HepG2 (cell line): ENCODE measurements at regions not wholly inside any gene's neighbourhood (a gene's known extent, or its start where the extent isn't known, plus 50 kb on each side); places are given as distances from the start of the nearest gene placed in this dataset.

Source experiments
- ATAC-seq: fragments of 200-7000 bp; cut with Tn5 transposase; 3 replicates; pipeline ENCODE4 v1.9.1; 2020; ENCODE audit warnings: mild to moderate bottlenecking, moderate library complexity
- BruUV-seq: library from RNA; stranded (reverse); fragments of 400-500 nt; replicated peaks from 2 replicates; lab custom pipeline; 2021; lab: Mats Ljungman, UMichigan
- CTCF ChIA-PET: fragments of 300-600 bp; formaldehyde crosslinking; extraction: SDS; loops from one replicate; lab custom pipeline; 2021; ENCODE audit warnings: low total read pairs, inconsistent platforms, low intra/inter-chr PET ratio; lab: Yijun Ruan, JAX
- POLR2A ChIA-PET: fragments of 350-600 bp; sonication (Branson Sonifier 250); formaldehyde crosslinking; loops from one replicate; lab custom pipeline; 2020; ENCODE audit warnings: antibody characterized with exemption, inconsistent platforms; lab: Yijun Ruan, JAX
- DNase-seq: peaks from one replicate; pipeline ENCODE4 v3.0.0-alpha.2; 2015; ENCODE audit warnings: low spot score
- FAIRE-seq: peaks from 3 replicates; lab custom pipeline; 2011; peaks lifted over from hg19 to GRCh38; lab: Jason Lieb, UNC
- H2AFZ ChIP-seq: one replicate; pipeline ENCODE4 v1.6.1; 2011; ENCODE audit warnings: low read length, inconsistent platforms
- H3K27ac ChIP-seq: fragments of 300-600 bp; 3 replicates; pipeline ENCODE4 v1.8.0; 2011; ENCODE audit warnings: mixed run types, mild to moderate bottlenecking, mixed read lengths, low read length, inconsistent platforms; ENCODE audit not compliant: insufficient read depth; ENCODE audit errors: extremely low read length
- H3K27me3 ChIP-seq, 2 experiments: fragments of 200-600 bp in 1 of 2; 2 replicates in 1 of 2; 3 replicates in 1 of 2; pipeline versions ENCODE4 v1.6.0 to v1.8.0; 2011; ENCODE audit warnings: low read length in 2 of 2, mild to moderate bottlenecking in 2 of 2, moderate library complexity in 2 of 2, inconsistent platforms in 1 of 2; ENCODE audit not compliant: insufficient read depth in 2 of 2, control insufficient read depth in 1 of 2
- H3K36me3 ChIP-seq, 2 experiments: fragments of 200-600 bp in 1 of 2; replicated peaks in 1 of 2; 2 replicates in 1 of 2; 3 replicates in 1 of 2; pipeline versions ENCODE4 v1.5.1 to v1.8.0; 2011; ENCODE audit warnings: low read length in 2 of 2, inconsistent platforms in 1 of 2; ENCODE audit not compliant: insufficient read depth in 2 of 2, control insufficient read depth in 1 of 2
- H3K4me1 ChIP-seq: 2 replicates; pipeline ENCODE4 v1.5.1; 2012; ENCODE audit warnings: low read length, inconsistent platforms; ENCODE audit not compliant: insufficient read depth
- H3K4me2 ChIP-seq: 2 replicates; pipeline ENCODE4 v1.6.0; 2011; ENCODE audit warnings: low read depth, low read length, inconsistent platforms
- H3K4me3 ChIP-seq, 3 experiments: fragments of 200-600 bp in 1 of 3; sonication (generic), shearing (Covaris generic) in 1 of 3; replicated peaks in 1 of 3; 2 replicates each; pipeline ENCODE4 v1.5.1; 2011 to 2016; ENCODE audit warnings: low read length in 3 of 3, inconsistent platforms in 2 of 3, low read depth in 2 of 3, mild to moderate bottlenecking in 2 of 3, control low read depth in 1 of 3, mixed read lengths in 1 of 3; ENCODE audit not compliant: insufficient read depth in 1 of 3
- H3K79me2 ChIP-seq: one replicate; pipeline ENCODE4 v1.6.1; 2011; ENCODE audit warnings: low read length, inconsistent platforms; ENCODE audit not compliant: insufficient read depth
- H3K9ac ChIP-seq: 2 replicates; pipeline ENCODE4 v1.6.0; 2011; ENCODE audit warnings: mild to moderate bottlenecking, low read depth, low read length, inconsistent platforms; ENCODE audit not compliant: insufficient read depth
- H3K9me3 ChIP-seq: 2 replicates; pipeline ENCODE4 v1.5.1; 2012; ENCODE audit warnings: mild to moderate bottlenecking, low read length
- H4K20me1 ChIP-seq: 2 replicates; pipeline ENCODE4 v1.6.0; 2011; ENCODE audit warnings: inconsistent platforms, mild to moderate bottlenecking, low read length, moderate library complexity; ENCODE audit not compliant: insufficient read depth
- ETV5 ChIP-seq: IDR thresholded peaks from 2 replicates; pipeline ENCODE4 v1.6.1; 2018; ENCODE audit warnings: missing biosample characterization, missing genetic modification reagents, inconsistent platforms, borderline replicate concordance
- HDAC2 ChIP-seq: sonication (generic); formaldehyde crosslinking; IDR thresholded peaks from 2 replicates; pipeline ENCODE4 v1.4.0; 2020; ENCODE audit warnings: missing genetic modification reagents
- MTF1 ChIP-seq: sonication (generic); formaldehyde crosslinking; IDR thresholded peaks from 2 replicates; pipeline ENCODE4 v1.5.0; 2020; ENCODE audit warnings: missing genetic modification reagents
- PAWR ChIP-seq: sonication (generic); formaldehyde crosslinking; IDR thresholded peaks from 2 replicates; pipeline ENCODE4 v1.4.0; 2020; ENCODE audit warnings: missing genetic modification reagents, mild to moderate bottlenecking, borderline replicate concordance
- RBM22 ChIP-seq: fragments of 200-400 bp; formaldehyde crosslinking; optimal IDR thresholded peaks from 2 replicates; pipeline ENCODE3; 2017; ENCODE audit warnings: mild to moderate bottlenecking, low read length, moderate library complexity
- SP140L ChIP-seq: sonication (generic); formaldehyde crosslinking; IDR thresholded peaks from 2 replicates; pipeline ENCODE4 v1.4.0; 2020; ENCODE audit warnings: missing genetic modification reagents, borderline replicate concordance
- ZNF230 ChIP-seq: sonication (generic); formaldehyde crosslinking; IDR thresholded peaks from 2 replicates; pipeline ENCODE4 v1.4.0; 2020; ENCODE audit warnings: mild to moderate bottlenecking, missing genetic modification reagents
- ZNF232 ChIP-seq: sonication (generic); formaldehyde crosslinking; IDR thresholded peaks from 2 replicates; pipeline ENCODE4 v1.4.0; 2020; ENCODE audit warnings: missing genetic modification reagents, borderline replicate concordance
- ZNF34 ChIP-seq: sonication (generic); formaldehyde crosslinking; IDR thresholded peaks from 2 replicates; pipeline ENCODE4 v1.4.0; 2020; ENCODE audit warnings: mild to moderate bottlenecking, missing genetic modification reagents, borderline replicate concordance
- ZNF550 ChIP-seq: sonication (generic); formaldehyde crosslinking; IDR thresholded peaks from 2 replicates; pipeline ENCODE4 v1.4.0; 2020; ENCODE audit warnings: mild to moderate bottlenecking, missing genetic modification reagents, borderline replicate concordance
- ZNF678 ChIP-seq: sonication (generic); formaldehyde crosslinking; IDR thresholded peaks from 2 replicates; pipeline ENCODE4 v1.4.0; 2020; ENCODE audit warnings: mild to moderate bottlenecking, missing genetic modification reagents
- WGBS: methylation state at CpG from one replicate; pipeline ENCODE4 v1.1.6; 2017; ENCODE audit warnings: low lambda C conversion rate; 5-methylcytosine and 5-hydroxymethylcytosine counted together
- in situ Hi-C: cut with HindIII; loops from 2 replicates; pipeline ENCODE4 v1.10.0; 2017; ENCODE audit warnings: low pct_unique_long_range_greater_than_20kb; ENCODE audit not compliant: extremely low pct_ligation_motif_present
- intact Hi-C: fragments of 100-400 bp; cut with micrococcal nuclease; formaldehyde crosslinking; loops from one replicate; pipeline ENCODE4 v1.10.0; 2022; ENCODE audit not compliant: unreplicated experiment
- TF ChIP-seq, protein P1 (sequence below): fragments of 450-650 bp; IDR thresholded peaks from 2 replicates; pipeline ENCODE4 v1.6.1; 2017; ENCODE audit warnings: mild to moderate bottlenecking
- TF ChIP-seq, protein P2 (sequence below), 2 experiments: fragments of 450-650 bp in 1 of 2; sonication (generic) in 1 of 2; formaldehyde crosslinking in 1 of 2; IDR thresholded peaks; 2 replicates each; pipeline versions ENCODE4 v1.6.1 to v1.8.0; 2016 to 2022; ENCODE audit warnings: antibody characterized with exemption in 1 of 2, mild to moderate bottlenecking in 1 of 2, missing genetic modification reagents in 1 of 2
- TF ChIP-seq, protein P3 (sequence below): IDR thresholded peaks from 2 replicates; pipeline ENCODE4 v1.6.1; 2016; ENCODE audit warnings: missing genetic modification reagents, missing compliant biosample characterization

DNA sequence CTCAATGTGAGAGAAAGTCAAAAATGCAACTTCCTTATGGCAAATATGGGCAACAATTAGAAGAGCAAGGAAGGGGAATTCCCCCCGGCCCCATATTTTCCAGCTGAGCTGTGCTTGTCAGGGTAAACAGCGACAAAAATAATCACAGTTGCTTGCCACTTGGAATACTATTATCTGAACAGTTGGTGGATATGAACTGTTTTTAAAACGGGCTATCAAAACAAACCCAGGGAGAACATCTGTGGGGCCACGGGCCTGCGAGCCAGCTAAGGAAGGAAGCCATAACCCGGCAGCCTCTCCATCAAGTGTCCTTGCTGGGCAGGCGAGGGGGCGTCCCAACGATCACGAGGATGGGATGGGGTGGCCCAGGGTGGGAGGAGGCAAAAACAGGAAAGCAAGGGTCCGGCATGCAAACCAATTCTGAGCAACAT is 228.4 kb downstream of the ARHGAP12 start:
- ATAC-seq (no peak), DNase-seq (no peak), FAIRE-seq (no peak)
- H3K9ac ChIP-seq: no peak overlapping the region
- no peak overlapping the region for H3K27ac ChIP-seq
- BruUV-seq: no TSS peak
- ChIA-PET POLR2A (no interaction called here), CTCF (no interaction called here)
- 23% methylated on average over 11 of the region's 11 CpGs for WGBS
- H3K4me3 ChIP-seq: no peak overlapping the region
- H3K36me3 ChIP-seq: no peaks in the 10 kb centered on the region
- no peaks in the 10 kb centered on the region for H4K20me1 ChIP-seq
- intact Hi-C loops: no loop called here
- H3K79me2 ChIP-seq: no peaks in the 10 kb centered on the region
- peaks cover 15% of the 10 kb centered on the region for H3K9me3 ChIP-seq
- no peak overlapping the region for H3K4me2 ChIP-seq
- H3K4me1 ChIP-seq: no peaks in the 10 kb centered on the region
- peaks cover 4 to 37% of the 10 kb centered on the region in 2 experiments; a peak in 3 of 5 replicates for H3K27me3 ChIP-seq
- in situ Hi-C loops: no loop called here
- H2AFZ ChIP-seq: no peak overlapping the region
- TF ChIP-seq ZNF34 (CRISPR knock-in tag) (no peak), SP140L (no peak), ZNF232 (CRISPR knock-in tag) (no peak), HDAC2 (CRISPR knock-in tag) (no peak), PAWR (no peak), RBM22 (no peak), ZNF678 (CRISPR knock-in tag) (no peak), ETV5 (no peak), ZNF230 (no peak), MTF1 (CRISPR knock-in tag) (no peak), ZNF550 (CRISPR knock-in tag) (no peak)
- TF ChIP-seq, protein P1, sequence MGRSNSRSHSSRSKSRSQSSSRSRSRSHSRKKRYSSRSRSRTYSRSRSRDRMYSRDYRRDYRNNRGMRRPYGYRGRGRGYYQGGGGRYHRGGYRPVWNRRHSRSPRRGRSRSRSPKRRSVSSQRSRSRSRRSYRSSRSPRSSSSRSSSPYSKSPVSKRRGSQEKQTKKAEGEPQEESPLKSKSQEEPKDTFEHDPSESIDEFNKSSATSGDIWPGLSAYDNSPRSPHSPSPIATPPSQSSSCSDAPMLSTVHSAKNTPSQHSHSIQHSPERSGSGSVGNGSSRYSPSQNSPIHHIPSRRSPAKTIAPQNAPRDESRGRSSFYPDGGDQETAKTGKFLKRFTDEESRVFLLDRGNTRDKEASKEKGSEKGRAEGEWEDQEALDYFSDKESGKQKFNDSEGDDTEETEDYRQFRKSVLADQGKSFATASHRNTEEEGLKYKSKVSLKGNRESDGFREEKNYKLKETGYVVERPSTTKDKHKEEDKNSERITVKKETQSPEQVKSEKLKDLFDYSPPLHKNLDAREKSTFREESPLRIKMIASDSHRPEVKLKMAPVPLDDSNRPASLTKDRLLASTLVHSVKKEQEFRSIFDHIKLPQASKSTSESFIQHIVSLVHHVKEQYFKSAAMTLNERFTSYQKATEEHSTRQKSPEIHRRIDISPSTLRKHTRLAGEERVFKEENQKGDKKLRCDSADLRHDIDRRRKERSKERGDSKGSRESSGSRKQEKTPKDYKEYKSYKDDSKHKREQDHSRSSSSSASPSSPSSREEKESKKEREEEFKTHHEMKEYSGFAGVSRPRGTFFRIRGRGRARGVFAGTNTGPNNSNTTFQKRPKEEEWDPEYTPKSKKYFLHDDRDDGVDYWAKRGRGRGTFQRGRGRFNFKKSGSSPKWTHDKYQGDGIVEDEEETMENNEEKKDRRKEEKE: no peak
- TF ChIP-seq, protein P2, sequence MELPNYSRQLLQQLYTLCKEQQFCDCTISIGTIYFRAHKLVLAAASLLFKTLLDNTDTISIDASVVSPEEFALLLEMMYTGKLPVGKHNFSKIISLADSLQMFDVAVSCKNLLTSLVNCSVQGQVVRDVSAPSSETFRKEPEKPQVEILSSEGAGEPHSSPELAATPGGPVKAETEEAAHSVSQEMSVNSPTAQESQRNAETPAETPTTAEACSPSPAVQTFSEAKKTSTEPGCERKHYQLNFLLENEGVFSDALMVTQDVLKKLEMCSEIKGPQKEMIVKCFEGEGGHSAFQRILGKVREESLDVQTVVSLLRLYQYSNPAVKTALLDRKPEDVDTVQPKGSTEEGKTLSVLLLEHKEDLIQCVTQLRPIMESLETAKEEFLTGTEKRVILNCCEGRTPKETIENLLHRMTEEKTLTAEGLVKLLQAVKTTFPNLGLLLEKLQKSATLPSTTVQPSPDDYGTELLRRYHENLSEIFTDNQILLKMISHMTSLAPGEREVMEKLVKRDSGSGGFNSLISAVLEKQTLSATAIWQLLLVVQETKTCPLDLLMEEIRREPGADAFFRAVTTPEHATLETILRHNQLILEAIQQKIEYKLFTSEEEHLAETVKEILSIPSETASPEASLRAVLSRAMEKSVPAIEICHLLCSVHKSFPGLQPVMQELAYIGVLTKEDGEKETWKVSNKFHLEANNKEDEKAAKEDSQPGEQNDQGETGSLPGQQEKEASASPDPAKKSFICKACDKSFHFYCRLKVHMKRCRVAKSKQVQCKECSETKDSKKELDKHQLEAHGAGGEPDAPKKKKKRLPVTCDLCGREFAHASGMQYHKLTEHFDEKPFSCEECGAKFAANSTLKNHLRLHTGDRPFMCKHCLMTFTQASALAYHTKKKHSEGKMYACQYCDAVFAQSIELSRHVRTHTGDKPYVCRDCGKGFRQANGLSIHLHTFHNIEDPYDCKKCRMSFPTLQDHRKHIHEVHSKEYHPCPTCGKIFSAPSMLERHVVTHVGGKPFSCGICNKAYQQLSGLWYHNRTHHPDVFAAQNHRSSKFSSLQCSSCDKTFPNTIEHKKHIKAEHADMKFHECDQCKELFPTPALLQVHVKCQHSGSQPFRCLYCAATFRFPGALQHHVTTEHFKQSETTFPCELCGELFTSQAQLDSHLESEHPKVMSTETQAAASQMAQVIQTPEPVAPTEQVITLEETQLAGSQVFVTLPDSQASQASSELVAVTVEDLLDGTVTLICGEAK (IDR thresholded peaks at IDR 0.05): no peak
- TF ChIP-seq, protein P2 (CRISPR knock-in tag; IDR thresholded peaks at IDR 0.05): no peak
- TF ChIP-seq, protein P3, sequence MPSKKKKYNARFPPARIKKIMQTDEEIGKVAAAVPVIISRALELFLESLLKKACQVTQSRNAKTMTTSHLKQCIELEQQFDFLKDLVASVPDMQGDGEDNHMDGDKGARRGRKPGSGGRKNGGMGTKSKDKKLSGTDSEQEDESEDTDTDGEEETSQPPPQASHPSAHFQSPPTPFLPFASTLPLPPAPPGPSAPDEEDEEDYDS (CRISPR knock-in tag): no peak
